OCI-LY3 (cell line): ENCODE measurements at regions not wholly inside any gene's neighbourhood (a gene's known extent, or its start where the extent isn't known, plus 50 kb on each side); places are given as distances from the start of the nearest gene placed in this dataset.

Source experiments
- CTCF ChIP-seq: fragments of 200-600, 300-600 bp; sonication (generic); IDR thresholded peaks from 2 replicates; pipeline ENCODE4 v1.5.1; 2014; ENCODE audit warnings: antibody characterized with exemption, low read length, low read depth
- EZH2phosphoT487 ChIP-seq: fragments of 200-600 bp; shearing (Covaris generic); IDR thresholded peaks from 2 replicates; pipeline ENCODE4 v1.6.1; 2018; ENCODE audit warnings: antibody characterized with exemption, mixed run types, low read depth

GRCh38 chr3:113051787-113052186 lies 61.0 kb downstream of the GTPBP8 start:
- TF ChIP-seq CTCF (no peak), EZH2phosphoT487 (no peak)
